K562 (cell line): ENCODE measurements at regions not wholly inside any gene's neighbourhood (a gene's known extent, or its start where the extent isn't known, plus 50 kb on each side); places are given as distances from the start of the nearest gene placed in this dataset.

Experiments used
- BCLAF1 ChIP-seq, 2 experiments: fragments of 450-650 bp in 1 of 2; IDR thresholded peaks; 2 replicates each; pipeline ENCODE4 v1.6.1; 2011 to 2017; ENCODE audit warnings: low read depth in 2 of 2, antibody characterized with exemption in 1 of 2, borderline replicate concordance in 1 of 2, low read length in 1 of 2, mild to moderate bottlenecking in 1 of 2, mixed read lengths in 1 of 2; ENCODE audit not compliant: control insufficient read depth in 1 of 2
- CTCF ChIP-seq, 3 experiments: IDR thresholded peaks in 2 of 3; conservative IDR thresholded peaks in 1 of 3; 2 replicates each; pipeline ENCODE4 v1.5.1; 2011 to 2012; ENCODE audit warnings: low read length in 3 of 3, mild to moderate bottlenecking in 3 of 3, control low read depth in 2 of 3, improper control_type of control experiment in 1 of 3, inconsistent platforms in 1 of 3, low read depth in 1 of 3, mixed read lengths in 1 of 3, moderate library complexity in 1 of 3; ENCODE audit not compliant: insufficient read depth in 2 of 3
- FOXP1 ChIP-seq: sonication (generic); formaldehyde crosslinking; IDR thresholded peaks from 2 replicates; pipeline ENCODE4 v1.8.0; 2022; ENCODE audit warnings: mild to moderate bottlenecking, missing genetic modification reagents
- NFXL1 ChIP-seq: fragments of 450-650 bp; formaldehyde crosslinking; IDR thresholded peaks from 2 replicates; pipeline ENCODE4 v1.4.0; 2021; ENCODE audit warnings: mild to moderate bottlenecking
- SRSF9 ChIP-seq: fragments of 200-400 bp; formaldehyde crosslinking; IDR thresholded peaks from 2 replicates; pipeline ENCODE4 v1.6.1; 2017; ENCODE audit warnings: low read depth, low read length, borderline replicate concordance
- ZHX1 ChIP-seq: fragments of 150-350 bp; conservative IDR thresholded peaks from 2 replicates; pipeline ENCODE4 v1.6.1; 2014; ENCODE audit warnings: low read length

GRCh38 chr12:83575326-83575725 is 888.6 kb downstream of the TMTC2 start:
- TF ChIP-seq FOXP1 (no peak), ZHX1 (no peak), SRSF9 (no peak), NFXL1 (CRISPR knock-in tag) (no peak), CTCF (IDR thresholded peaks at IDR 0.05 in 2 of 3, conservative IDR thresholded peaks at IDR 0.05 in 1 of 3; ENCODE audit: insufficient read depth in 2 of 3, low read depth in 1 of 3, low read length in 3 of 3) (no peak), BCLAF1 (IDR thresholded peaks at IDR 0.05; ENCODE audit: borderline replicate concordance in 1 of 2, control insufficient read depth in 1 of 2, low read depth in 2 of 2, low read length in 1 of 2) (no peak)
